Stomach (tissue), 8 donors: ENCODE measurements at regions not wholly inside any gene's neighbourhood (a gene's known extent, or its start where the extent isn't known, plus 50 kb on each side); places are given as distances from the start of the nearest gene placed in this dataset.

Source experiments
- DNase-seq, 2 donors: peaks; one replicate each; pipeline versions ENCODE4 v3.0.0 to v3.0.0-alpha.2; 2013 to 2019
- H3K27ac ChIP-seq, 5 donors: fragments of 200-600 bp in 4 of 5; sonication (generic) in 4 of 5; one replicate each; pipeline ENCODE4 v1.5.1; 2013 to 2019; ENCODE audit warnings: mild to moderate bottlenecking in 1 of 5, moderate library complexity in 1 of 5
- H3K27me3 ChIP-seq, 3 donors: fragments of 200-600 bp; sonication (generic); one replicate each; pipeline ENCODE4 v1.5.1; 2017 to 2019; ENCODE audit warnings: mixed run types in 1 of 3
- H3K36me3 ChIP-seq, 4 donors: fragments of 200-600 bp; sonication (generic); 1 replicate in 3 of 4; 2 replicates in 1 of 4; pipeline ENCODE4 v1.5.1; 2016 to 2019
- H3K4me1 ChIP-seq, 4 donors: fragments of 200-600 bp; sonication (generic); one replicate each; pipeline ENCODE4 v1.5.1; 2016 to 2019
- H3K4me3 ChIP-seq, 4 donors: fragments of 200-600 bp; sonication (generic) in 3 of 4; one replicate each; pipeline ENCODE4 v1.5.1; 2016 to 2019; ENCODE audit warnings: mild to moderate bottlenecking in 1 of 4
- H3K9me3 ChIP-seq, 4 donors: fragments of 200-600 bp; sonication (generic); one replicate each; pipeline ENCODE4 v1.5.1; 2016 to 2019
- CTCF ChIP-seq, 7 experiments: fragments of 450-650 bp in 4 of 7; fragments of 200-600 bp in 3 of 7; sonication (generic) in 3 of 7; IDR thresholded peaks; one replicate each; pipeline ENCODE4 v1.5.1; 2016 to 2019; ENCODE audit warnings: antibody characterized with exemption in 7 of 7, control low read depth in 2 of 7, mild to moderate bottlenecking in 1 of 7
- EP300 ChIP-seq: sonication (generic); formaldehyde crosslinking; IDR thresholded peaks from one replicate; pipeline ENCODE4 v1.6.1; 2017; ENCODE audit warnings: antibody characterized with exemption
- POLR2A ChIP-seq, 4 donors: fragments of 450-650 bp; IDR thresholded peaks; one replicate each; pipeline ENCODE4 v1.6.1; 2016; ENCODE audit warnings: antibody characterized with exemption in 4 of 4, control low read depth in 2 of 4, mild to moderate bottlenecking in 1 of 4, moderate library complexity in 1 of 4
- POLR2AphosphoS5 ChIP-seq, 3 donors: sonication (generic); formaldehyde crosslinking; IDR thresholded peaks; one replicate each; pipeline ENCODE4 v1.6.1; 2016; ENCODE audit warnings: antibody characterized with exemption in 3 of 3
- WGBS, 5 donors: extraction: QIAGEN DNeasy Blood & Tissue Kit in 3 of 5; methylation state at CpG; one replicate each; pipeline versions ENCODE4 v1.1.5 to v1.1.7; 2013 to 2018; 5-methylcytosine and 5-hydroxymethylcytosine counted together
- intact Hi-C: fragments of 100-400 bp; cut with DNase I; formaldehyde crosslinking; loops from one replicate; pipeline ENCODE4 v1.15.1; 2023; ENCODE audit warnings: low total_unique reads
- donor health status: healthy with polysubstance abuse.
- donor health status: Bipolar disorder and iron deficiency.
- donor health status: healthy.

- no peak overlapping the region for H3K4me3 ChIP-seq
- peaks cover 4 to 24% (median 9%) of the 10 kb centered on the region in 4 donors for H3K4me1 ChIP-seq
- H3K36me3 ChIP-seq: no peaks in the 10 kb centered on the region
- intact Hi-C loops: no loop called here
- no peak for TF ChIP-seq EP300
- no peak for TF ChIP-seq POLR2A (IDR thresholded peaks at IDR 0.05)
- TF ChIP-seq POLR2AphosphoS5 (IDR thresholded peaks at IDR 0.05): no peak
- TF ChIP-seq CTCF (IDR thresholded peaks at IDR 0.05): no peak
- H3K9me3 ChIP-seq: no peaks in the 10 kb centered on the region
- DNase-seq: no peak
- H3K27ac ChIP-seq: no peak overlapping the region
- 7 to 32% (median 17%) methylated on average over 3 of the region's 3 CpGs for WGBS, 5 donors
- H3K27me3 ChIP-seq: peaks cover 0 to 75% (median 10%) of the 10 kb centered on the region in 3 donors
These were observed 141.6 kb upstream of the ETV3 start for GRCh38 chr1:157279802-157280140.

GRCh38 chr1:157279138-157279801, 141.1 kb upstream of the ETV3 start:
- no peak overlapping the region for H3K27ac ChIP-seq
- no peak for TF ChIP-seq CTCF (IDR thresholded peaks at IDR 0.05)
- TF ChIP-seq POLR2AphosphoS5 (IDR thresholded peaks at IDR 0.05): peak in 1 of 3 donors; percentile 16
- H3K36me3 ChIP-seq: no peaks in the 10 kb centered on the region
- H3K27me3 ChIP-seq: peaks cover 0 to 75% (median 10%) of the 10 kb centered on the region in 3 donors
- peaks cover 4 to 26% (median 9%) of the 10 kb centered on the region in 4 donors for H3K4me1 ChIP-seq
- WGBS, 5 donors: 13 to 33% (median 22%) methylated on average over 23 of the region's 23 CpGs
- intact Hi-C loops: no loop called here
- no peaks in the 10 kb centered on the region for H3K9me3 ChIP-seq
- peak overlapping the region in 1 of 4 donors; percentile 28 for H3K4me3 ChIP-seq
- DNase-seq: peak; percentile 41 to 72

- Histone ChIP-seq H3K27me3 (peaks cover 0 to 75% (median 10%) of the 10 kb centered on the region in 3 donors), H3K4me1 (peaks cover 4 to 26% (median 9%) of the 10 kb centered on the region in 4 donors), H3K27ac (no peak overlapping the region), H3K4me3 (peak overlapping the region in 1 of 4 donors; percentile 28), H3K36me3 (no peaks in the 10 kb centered on the region), H3K9me3 (no peaks in the 10 kb centered on the region)
- no peak for DNase-seq
- TF ChIP-seq POLR2A (IDR thresholded peaks at IDR 0.05) (no peak), CTCF (IDR thresholded peaks at IDR 0.05) (no peak), POLR2AphosphoS5 (IDR thresholded peaks at IDR 0.05) (no peak), EP300 (no peak)
- intact Hi-C loops: no loop called here
- WGBS, 5 donors: 54 to 77% (median 71%) methylated on average over 28 of the region's 28 CpGs
These were observed 140.4 kb upstream of the ETV3 start for GRCh38 chr1:157278383-157279137.

GRCh38 chr1:157277913-157278312, 139.7 kb upstream of the ETV3 start:
- TF ChIP-seq POLR2AphosphoS5 (IDR thresholded peaks at IDR 0.05) (no peak), EP300 (no peak), POLR2A (IDR thresholded peaks at IDR 0.05) (no peak), CTCF (IDR thresholded peaks at IDR 0.05) (no peak)
- 55 to 92% (median 89%) methylated on average over 3 of the region's 3 CpGs for WGBS, 5 donors

More at GRCh38 chr1:157277913-157278312, 139.7 kb upstream of the ETV3 start:
- Histone ChIP-seq H3K4me1 (peaks cover 4 to 26% (median 9%) of the 10 kb centered on the region in 4 donors), H3K27me3 (peaks cover 0 to 68% (median 10%) of the 10 kb centered on the region in 3 donors), H3K27ac (no peak overlapping the region), H3K4me3 (no peak overlapping the region), H3K9me3 (no peaks in the 10 kb centered on the region), H3K36me3 (no peaks in the 10 kb centered on the region)
- intact Hi-C loops: no loop called here
- DNase-seq: no peak
